GM18909 (cell line): ENCODE measurements at regions not wholly inside any gene's neighbourhood (a gene's known extent, or its start where the extent isn't known, plus 50 kb on each side); places are given as distances from the start of the nearest gene placed in this dataset.

ENCODE experiments used
- ATAC-seq: cut with Tn5 transposase; IDR thresholded peaks from one replicate; pipeline ENCODE4 v1.9.1; 2021; ENCODE audit warnings: mild to moderate bottlenecking; ENCODE audit not compliant: unreplicated experiment, poor library complexity

- no peak for ATAC-seq
Measured at GRCh38 chr12:125221602-125222001, 156.4 kb downstream of the AACS start.

DNA sequence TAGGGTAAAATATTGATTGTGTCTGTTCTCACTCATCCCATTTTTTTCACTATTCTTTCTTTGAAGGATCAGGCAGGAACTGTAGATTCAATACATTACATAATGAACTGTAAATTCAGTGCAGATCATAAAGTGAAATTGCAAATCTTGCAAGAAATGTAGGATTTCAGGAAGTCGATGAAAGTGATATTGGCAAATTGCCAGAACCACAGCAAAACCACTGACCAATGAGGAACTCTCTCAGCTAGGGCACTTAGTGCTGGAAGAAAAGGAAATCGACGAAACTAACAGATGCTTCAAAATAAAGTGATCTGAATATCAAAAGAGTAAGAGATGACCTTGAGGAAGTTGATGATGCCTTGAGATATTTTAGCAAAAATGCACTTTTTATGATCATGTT lies 157.6 kb downstream of the AACS start:
- ATAC-seq = no peak

- no peak for ATAC-seq
Measured at GRCh38 chr12:125225641-125226040, 160.4 kb downstream of the AACS start.

- ATAC-seq = no peak
Measured at GRCh38 chr12:125228519-125229260, 163.5 kb downstream of the AACS start.

GRCh38 chr12:125229878-125230530 lies 164.8 kb downstream of the AACS start:
- ATAC-seq = no peak

GRCh38 chr12:125233319-125233718 lies 168.1 kb downstream of the AACS start:
- no peak for ATAC-seq

- ATAC-seq = no peak
Measured at GRCh38 chr12:125239563-125239962, 174.3 kb downstream of the AACS start.

DNA sequence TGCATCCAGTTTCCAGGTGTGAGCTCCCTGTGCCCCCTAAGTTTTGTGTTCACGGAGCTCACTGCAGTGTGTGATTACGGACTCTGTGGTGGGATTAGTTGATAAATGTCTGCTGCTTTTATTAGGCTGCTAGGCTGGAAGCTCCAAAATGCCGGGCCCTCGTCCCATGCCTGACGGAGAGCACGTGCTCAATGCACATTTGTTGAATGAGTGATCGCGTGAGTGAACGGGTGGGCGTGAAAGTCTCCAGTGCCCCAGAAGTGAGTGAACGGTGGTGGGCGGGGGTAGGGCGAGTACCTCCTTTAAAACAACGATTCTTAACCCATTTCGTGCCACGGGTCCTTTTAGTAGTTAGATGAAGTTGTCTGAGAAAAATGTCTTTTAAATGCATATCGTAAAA lies 175.5 kb downstream of the AACS start:
- no peak for ATAC-seq

DNA sequence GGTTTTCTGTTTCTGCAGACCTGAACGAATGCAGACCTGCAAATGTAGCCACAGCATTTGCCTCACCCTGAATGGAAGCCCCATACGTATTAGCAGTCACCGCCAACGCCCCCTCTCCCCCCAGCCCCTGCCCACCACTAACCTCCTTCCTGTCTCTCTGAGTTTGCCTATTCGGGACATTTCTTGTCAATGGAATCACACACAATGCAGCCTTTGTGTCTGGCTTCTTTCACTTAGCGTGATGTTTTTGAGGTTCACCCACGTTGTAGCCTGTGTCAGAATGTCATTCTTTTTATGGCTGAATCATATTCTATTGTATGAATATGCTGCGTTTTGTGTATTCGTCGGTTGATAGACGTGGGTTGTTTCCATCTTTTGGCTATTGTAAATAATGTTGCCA lies 178.6 kb downstream of the AACS start:
- ATAC-seq = no peak

DNA sequence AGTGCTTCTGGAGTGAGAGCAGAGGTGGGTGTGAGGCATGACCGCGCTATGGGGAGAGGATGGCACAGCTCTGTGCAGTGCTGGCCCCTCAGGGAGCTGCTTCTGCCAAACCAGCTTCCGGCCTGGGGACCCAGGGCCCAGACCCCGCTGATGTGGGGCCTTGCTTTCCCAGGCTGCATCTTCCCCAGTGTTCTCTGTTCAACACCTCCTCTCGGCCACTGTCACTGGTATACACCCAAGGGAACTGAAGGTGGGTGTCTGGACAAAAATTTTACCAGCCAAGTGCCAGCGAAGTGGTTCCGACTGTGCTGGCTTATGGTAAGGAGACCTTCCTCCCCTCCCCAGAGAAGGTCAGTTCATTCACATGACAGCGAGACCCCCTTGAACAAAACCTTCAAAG lies 179.1 kb downstream of the AACS start:
- ATAC-seq = no peak

DNA sequence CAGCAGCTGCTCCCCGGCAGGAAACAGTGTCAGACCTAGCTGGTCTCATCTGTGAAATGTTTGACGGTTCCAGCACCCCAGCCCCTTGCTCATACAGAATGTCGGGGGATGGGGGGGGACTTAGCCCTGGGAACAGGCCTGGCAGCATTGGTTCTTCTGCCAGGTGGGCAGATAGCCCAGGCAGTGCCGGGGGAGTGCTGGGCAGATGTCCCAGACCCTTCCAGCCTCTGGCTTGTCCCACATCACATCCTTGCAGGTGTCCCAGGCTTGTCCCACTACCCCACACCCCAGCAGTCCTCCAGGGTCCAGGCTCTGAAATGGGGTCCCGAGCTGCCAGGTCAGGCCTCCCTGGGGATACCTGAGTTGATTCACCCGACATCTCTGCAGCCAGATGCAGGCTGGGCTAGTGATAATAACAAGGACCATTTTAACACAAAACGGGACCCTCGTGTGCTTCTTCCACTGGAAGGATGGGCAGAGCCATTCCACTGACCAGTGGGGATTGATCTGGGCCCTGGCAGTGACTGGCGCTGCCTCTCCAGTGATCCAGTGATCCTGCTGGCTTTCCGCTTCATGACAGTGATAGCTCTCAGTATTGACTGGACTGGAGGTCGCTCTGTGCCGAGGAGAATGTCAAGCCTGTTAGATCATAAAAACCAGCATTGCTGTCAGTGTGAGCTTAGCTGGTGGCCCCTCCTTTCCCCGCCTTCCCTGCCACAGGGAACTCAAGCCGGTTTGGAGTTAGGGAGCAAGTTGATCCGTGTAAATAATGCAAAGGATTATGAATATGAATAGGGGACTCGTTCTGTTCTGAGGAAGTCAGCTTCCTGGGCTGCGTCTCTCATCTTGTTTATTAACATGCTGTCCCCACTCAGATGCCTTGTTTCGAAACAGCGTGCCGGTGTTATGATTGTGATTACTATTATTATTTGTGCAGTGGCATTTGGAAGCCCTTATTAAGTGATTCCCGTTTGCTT lies 180.6 kb downstream of the AACS start:
- no peak for ATAC-seq

DNA sequence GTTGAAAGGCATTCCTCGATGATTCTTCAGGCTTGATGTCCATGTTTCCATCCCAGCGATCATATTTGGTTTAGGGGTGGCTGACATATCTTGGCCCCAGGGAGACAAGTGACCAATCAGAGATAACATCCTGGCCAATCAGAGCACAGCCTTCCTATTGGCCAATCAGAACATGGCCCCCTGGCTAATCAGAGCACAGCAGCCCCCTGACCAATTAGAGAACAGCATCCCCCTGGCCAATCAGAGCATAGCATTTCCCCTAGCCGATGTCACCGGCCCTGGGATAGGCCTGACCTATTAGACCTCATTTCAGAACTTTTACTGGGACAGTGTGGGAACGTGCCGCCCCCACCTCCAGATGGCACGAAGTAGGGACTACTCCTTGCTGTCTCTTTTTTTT lies 182.2 kb downstream of the AACS start:
- ATAC-seq = no peak

DNA sequence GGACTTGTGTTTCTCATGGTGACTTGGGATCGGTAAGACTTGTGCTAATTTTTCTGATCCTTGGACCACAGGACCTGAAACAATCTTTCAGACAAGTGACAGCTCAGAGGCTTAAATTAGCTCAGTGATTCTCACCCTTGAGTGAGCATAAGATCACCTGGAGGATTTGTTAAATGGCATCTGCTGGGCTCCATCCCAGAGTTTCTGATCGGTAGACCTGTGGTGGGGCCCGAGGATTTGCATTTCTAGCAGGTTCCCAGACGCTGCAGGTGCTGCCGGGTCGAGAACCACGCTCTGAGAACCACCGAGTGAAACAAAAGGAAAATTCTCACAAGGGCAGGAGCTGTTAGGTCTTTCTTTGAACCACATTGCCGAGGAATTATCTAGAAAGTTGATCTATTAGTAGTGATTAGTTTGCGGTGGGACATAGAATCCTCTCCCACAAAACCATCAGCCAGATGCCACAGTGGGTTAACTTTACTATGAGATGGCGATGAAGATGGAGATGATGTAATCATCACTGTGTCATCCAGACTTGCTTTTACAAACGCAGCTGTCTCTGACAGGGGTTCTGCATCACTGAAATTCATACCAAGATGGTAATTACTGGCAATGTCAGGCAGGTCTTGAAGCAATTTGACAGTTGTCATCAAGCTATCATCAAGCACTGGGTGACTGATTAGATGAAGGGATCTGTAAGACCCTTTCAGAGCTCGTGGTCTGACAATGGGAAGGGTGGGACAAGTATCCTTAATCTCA lies 184.0 kb downstream of the AACS start:
- ATAC-seq = no peak

- no peak for ATAC-seq
Measured at GRCh38 chr12:125249932-125250331, 184.7 kb downstream of the AACS start.

DNA sequence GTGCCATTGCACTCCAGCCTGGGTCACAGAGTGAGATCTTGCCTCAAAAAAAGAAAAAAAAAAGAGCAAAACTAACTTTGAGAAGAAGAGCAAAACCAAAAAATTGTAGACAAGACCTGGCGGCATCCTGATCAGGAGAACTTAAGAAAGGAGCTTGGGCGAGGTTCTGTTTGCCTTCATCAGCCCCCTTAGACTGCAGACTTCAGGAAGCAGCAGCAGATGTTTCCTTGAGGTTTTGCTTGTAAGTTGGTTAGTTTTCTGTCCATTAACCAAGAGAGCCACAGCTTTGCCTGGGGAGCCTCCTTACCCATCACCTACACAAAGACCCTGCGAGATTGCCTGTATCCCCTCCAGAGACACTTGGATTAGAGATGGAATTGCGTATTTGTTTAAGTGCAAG lies 189.0 kb downstream of the AACS start:
- no peak for ATAC-seq

DNA sequence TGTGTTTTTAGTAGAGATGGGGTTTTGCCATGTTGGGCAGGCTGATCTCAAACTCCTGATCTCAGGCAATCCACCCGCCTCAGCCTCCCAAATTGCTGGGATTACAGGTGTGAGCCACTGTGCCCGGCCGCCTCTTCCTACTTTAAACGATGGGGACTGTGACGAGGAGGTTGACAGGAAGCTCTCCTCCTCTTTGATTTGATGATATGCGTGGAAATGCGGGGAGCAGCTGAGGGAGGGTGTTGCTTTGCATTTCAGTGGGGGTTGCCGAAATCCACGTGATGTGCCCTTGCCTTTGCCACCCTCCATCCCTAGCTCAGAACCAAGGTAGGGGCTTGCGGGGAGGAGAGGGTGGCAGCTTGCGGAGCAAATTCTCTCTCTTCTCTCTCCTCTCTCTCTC lies 189.6 kb downstream of the AACS start:
- ATAC-seq = no peak

DNA sequence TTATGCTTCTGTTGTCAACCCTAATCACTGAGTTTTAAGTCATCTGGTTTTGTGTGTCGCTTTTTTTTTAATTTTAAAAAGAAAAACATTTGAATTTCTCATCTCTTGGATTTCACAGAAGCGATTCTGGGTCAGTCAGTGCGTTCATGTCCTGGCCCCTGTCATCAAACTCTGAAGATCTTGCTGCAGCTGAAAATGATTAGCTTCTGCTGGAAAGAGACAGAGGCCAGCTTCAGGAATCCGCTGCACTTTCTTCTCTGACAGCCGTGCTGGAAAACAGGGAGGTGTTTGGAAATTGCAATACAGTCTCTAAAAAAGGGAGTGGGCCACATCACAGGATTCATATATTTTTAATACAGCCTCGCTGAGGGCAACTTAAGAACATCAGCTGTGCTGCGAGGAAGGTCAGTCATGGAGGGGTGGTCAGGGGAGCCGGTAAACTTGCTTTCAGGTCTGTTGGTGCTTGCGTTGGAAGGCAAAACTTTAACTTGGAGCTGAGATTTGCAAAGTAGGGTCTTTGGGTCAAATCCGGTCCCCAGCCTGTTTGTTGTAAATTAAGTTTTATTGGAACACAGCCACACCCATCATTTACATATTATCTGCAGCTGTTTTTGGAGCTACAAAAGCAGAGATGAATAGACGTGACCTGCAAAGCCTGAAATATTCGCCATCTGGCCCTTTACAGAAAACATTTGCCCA lies 190.8 kb downstream of the AACS start:
- no peak for ATAC-seq

DNA sequence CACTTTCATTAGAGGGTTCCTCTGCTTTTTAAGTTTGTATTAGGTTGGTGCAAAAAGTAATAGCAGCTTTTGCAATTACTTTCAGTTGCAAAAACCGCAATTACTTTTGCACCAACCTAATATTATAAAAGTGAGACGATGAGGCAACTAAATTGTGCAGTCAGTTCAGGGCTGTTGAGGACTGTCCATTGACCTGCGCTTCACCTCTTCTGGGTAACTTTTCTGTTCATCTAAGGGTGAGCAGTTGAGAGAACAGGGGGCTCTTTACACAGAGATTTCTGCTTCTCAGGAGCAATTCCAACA lies 191.3 kb downstream of the AACS start:
- ATAC-seq = no peak

- no peak for ATAC-seq
Measured at GRCh38 chr12:125259178-125259867, 194.1 kb downstream of the AACS start.
